Astrocyte (in vitro differentiated cells and primary cell): ENCODE measurements at regions not wholly inside any gene's neighbourhood (a gene's known extent, or its start where the extent isn't known, plus 50 kb on each side); places are given as distances from the start of the nearest gene placed in this dataset.

ENCODE experiments used
- DNase-seq: peaks from one replicate; pipeline ENCODE4 v3.0.0-alpha.2; 2010; ENCODE audit warnings: low read depth
- FAIRE-seq: peaks from 2 replicates; lab custom pipeline; 2011; peaks lifted over from hg19 to GRCh38; lab: Jason Lieb, UNC
- H2AFZ ChIP-seq: 2 replicates; pipeline ENCODE4 v1.6.0; 2012; ENCODE audit warnings: low read depth, low read length, inconsistent platforms
- H3K27ac ChIP-seq: 2 replicates; pipeline ENCODE4 v1.5.1; 2011; ENCODE audit warnings: low read depth, low read length, inconsistent platforms
- H3K27me3 ChIP-seq: 2 replicates; pipeline ENCODE4 v1.6.0; 2011; ENCODE audit warnings: low read length, inconsistent platforms; ENCODE audit not compliant: insufficient read depth
- H3K36me3 ChIP-seq: 2 replicates; pipeline ENCODE4 v1.5.1; 2011; ENCODE audit warnings: low read length, inconsistent platforms; ENCODE audit not compliant: insufficient read depth
- H3K4me1 ChIP-seq: 2 replicates; pipeline ENCODE4 v1.5.1; 2011; ENCODE audit warnings: low read length, inconsistent platforms; ENCODE audit not compliant: insufficient read depth
- H3K4me2 ChIP-seq: 2 replicates; pipeline ENCODE4 v1.6.0; 2012; ENCODE audit warnings: low read length, inconsistent platforms
- H3K4me3 ChIP-seq: 2 replicates; pipeline ENCODE4 v1.5.1; 2011; ENCODE audit warnings: low read depth, mild to moderate bottlenecking, low read length, inconsistent platforms; ENCODE audit not compliant: insufficient read depth
- H3K79me2 ChIP-seq: 2 replicates; pipeline ENCODE4 v1.6.0; 2012; ENCODE audit warnings: mild to moderate bottlenecking, low read length, inconsistent platforms; ENCODE audit not compliant: insufficient read depth
- H3K9ac ChIP-seq: 2 replicates; pipeline ENCODE4 v1.6.0; 2012; ENCODE audit warnings: mild to moderate bottlenecking, low read length, inconsistent platforms
- H3K9me3 ChIP-seq: 2 replicates; pipeline ENCODE4 v1.5.1; 2012; ENCODE audit warnings: low read depth, mild to moderate bottlenecking, low read length, inconsistent platforms; ENCODE audit not compliant: insufficient read depth
- H4K20me1 ChIP-seq: 2 replicates; pipeline ENCODE4 v1.6.0; 2012; ENCODE audit warnings: low read length, inconsistent platforms; ENCODE audit not compliant: insufficient read depth
- H3K27ac Mint-ChIP-seq: one replicate; pipeline ENCODE4 v1.8.0; 2021; ENCODE audit warnings: mild to moderate bottlenecking, mixed read lengths; ENCODE audit not compliant: unreplicated experiment
- H3K27me3 Mint-ChIP-seq: one replicate; pipeline ENCODE4 v1.8.0; 2021; ENCODE audit warnings: low read depth, mixed read lengths; ENCODE audit not compliant: unreplicated experiment
- H3K36me3 Mint-ChIP-seq: one replicate; pipeline ENCODE4 v1.8.0; 2021; ENCODE audit warnings: low read depth, mixed read lengths; ENCODE audit not compliant: unreplicated experiment
- H3K4me1 Mint-ChIP-seq: one replicate; pipeline ENCODE4 v1.8.0; 2021; ENCODE audit warnings: low read depth, mixed read lengths; ENCODE audit not compliant: unreplicated experiment
- H3K4me3 Mint-ChIP-seq: one replicate; pipeline ENCODE4 v1.8.0; 2021; ENCODE audit warnings: mild to moderate bottlenecking, moderate library complexity, mixed read lengths; ENCODE audit not compliant: unreplicated experiment
- H3K9me3 Mint-ChIP-seq: one replicate; pipeline ENCODE4 v1.8.0; 2021; ENCODE audit warnings: mild to moderate bottlenecking, mixed read lengths; ENCODE audit not compliant: unreplicated experiment
- CTCF ChIP-seq: IDR thresholded peaks from 2 replicates; pipeline ENCODE4 v1.5.1; 2011; ENCODE audit warnings: low read depth, mild to moderate bottlenecking, inconsistent platforms, low read length, moderate library complexity; ENCODE audit not compliant: insufficient read depth
- EZH2 ChIP-seq: IDR thresholded peaks from 2 replicates; pipeline ENCODE4 v1.6.1; 2012; ENCODE audit warnings: mild to moderate bottlenecking, low read length, inconsistent platforms; ENCODE audit not compliant: insufficient read depth

GRCh38 chr6:87829622-87830121, 127.6 kb upstream of the AKIRIN2 start:
- no peak overlapping the region for H3K27ac ChIP-seq
- Mint-ChIP-seq H3K4me3 (no peak overlapping the region), H3K36me3 (no peaks in the 10 kb centered on the region), H3K27ac (no peak overlapping the region), H3K9me3 (peaks cover 6% of the 10 kb centered on the region), H3K4me1 (no peaks in the 10 kb centered on the region), H3K27me3 (peaks cover 10% of the 10 kb centered on the region)
- H3K9ac ChIP-seq = no peak overlapping the region
- no peaks in the 10 kb centered on the region for H3K4me1 ChIP-seq
- no peaks in the 10 kb centered on the region for H3K9me3 ChIP-seq
- no peak overlapping the region for H3K4me2 ChIP-seq
- H3K27me3 ChIP-seq = no peaks in the 10 kb centered on the region
- no peak overlapping the region for H2AFZ ChIP-seq
- no peaks in the 10 kb centered on the region for H4K20me1 ChIP-seq
- H3K4me3 ChIP-seq = no peak overlapping the region
- H3K79me2 ChIP-seq = no peaks in the 10 kb centered on the region
- no peak for FAIRE-seq
- DNase-seq = no peak
- no peaks in the 10 kb centered on the region for H3K36me3 ChIP-seq
- TF ChIP-seq CTCF = no peak
- no peak for TF ChIP-seq EZH2

- Mint-ChIP-seq H3K27ac (no peak overlapping the region), H3K4me1 (no peaks in the 10 kb centered on the region), H3K27me3 (peaks cover 6% of the 10 kb centered on the region), H3K4me3 (no peak overlapping the region), H3K9me3 (peaks cover 4% of the 10 kb centered on the region), H3K36me3 (no peaks in the 10 kb centered on the region)
- Histone ChIP-seq H3K27ac (no peak overlapping the region), H3K36me3 (no peaks in the 10 kb centered on the region), H4K20me1 (no peaks in the 10 kb centered on the region), H3K9me3 (no peaks in the 10 kb centered on the region), H3K9ac (no peak overlapping the region), H3K4me2 (no peak overlapping the region), H3K4me1 (no peaks in the 10 kb centered on the region), H2AFZ (no peak overlapping the region), H3K79me2 (no peaks in the 10 kb centered on the region), H3K27me3 (no peaks in the 10 kb centered on the region), H3K4me3 (no peak overlapping the region)
- no peak for DNase-seq
- no peak for FAIRE-seq
- TF ChIP-seq CTCF (no peak), EZH2 (no peak)
Observed at GRCh38 chr6:87828044-87828443, 126.0 kb upstream of the AKIRIN2 start.

GRCh38 chr6:87827346-87827745, 125.3 kb upstream of the AKIRIN2 start:
- no peak overlapping the region for H3K4me3 Mint-ChIP-seq
- H3K9me3 Mint-ChIP-seq = peaks cover 4% of the 10 kb centered on the region

More at GRCh38 chr6:87827346-87827745, 125.3 kb upstream of the AKIRIN2 start:
- TF ChIP-seq EZH2 (no peak), CTCF (no peak)
- no peak overlapping the region for H2AFZ ChIP-seq
- no peak for DNase-seq
- H3K9ac ChIP-seq = no peak overlapping the region
- no peaks in the 10 kb centered on the region for H3K27me3 ChIP-seq
- no peaks in the 10 kb centered on the region for H3K9me3 ChIP-seq
- Mint-ChIP-seq H3K36me3 (no peaks in the 10 kb centered on the region), H3K27me3 (peaks cover 6% of the 10 kb centered on the region), H3K27ac (no peak overlapping the region), H3K4me1 (no peaks in the 10 kb centered on the region)
- H3K27ac ChIP-seq = no peak overlapping the region
- H3K4me3 ChIP-seq = no peak overlapping the region
- H3K4me1 ChIP-seq = no peaks in the 10 kb centered on the region
- no peak for FAIRE-seq
- no peak overlapping the region for H3K4me2 ChIP-seq
- no peaks in the 10 kb centered on the region for H3K36me3 ChIP-seq
- no peaks in the 10 kb centered on the region for H3K79me2 ChIP-seq
- no peaks in the 10 kb centered on the region for H4K20me1 ChIP-seq
